ENCODE measurements at regions not wholly inside any gene's neighbourhood (a gene's known extent, or its start where the extent isn't known, plus 50 kb on each side); places are given as distances from the start of the nearest gene placed in this dataset.
A peak's percentile ranks its signal among the peaks of the same experiment; 100 is the strongest.
"Not testable (repeated sequence)": the region's sequence is repeated elsewhere in the genome, so short reads cannot be mapped to it uniquely, and the experiment has no call there.

DNA sequence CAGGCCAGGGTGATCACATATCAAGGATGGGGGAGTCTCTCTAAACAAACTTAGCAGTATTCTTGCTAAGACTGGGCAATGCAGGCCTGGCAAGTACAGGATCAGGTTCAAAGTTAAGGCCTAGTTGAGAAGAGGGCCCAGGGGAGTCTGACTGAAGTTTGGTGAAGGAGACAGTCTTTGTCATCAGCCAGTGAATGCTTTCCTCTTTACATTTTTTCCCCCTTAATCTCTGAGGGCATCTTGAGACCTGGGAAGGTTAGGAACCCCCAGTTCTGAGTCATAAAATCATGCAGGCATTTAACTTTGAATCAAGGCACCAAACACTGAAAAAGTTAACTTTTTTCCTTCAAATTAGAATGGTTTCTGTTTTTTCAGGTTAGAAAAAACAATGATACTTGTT is 311.5 kb downstream of the REEP3 start:
- intact Hi-C loops (cut with DNase I) = no loop called here
- DNase-seq = no peak

- DNase-seq = no peak
- intact Hi-C loops (cut with DNase I) = no loop called here
Measured at GRCh38 chr10:63833411-63834060, 312.3 kb downstream of the REEP3 start.

DNA sequence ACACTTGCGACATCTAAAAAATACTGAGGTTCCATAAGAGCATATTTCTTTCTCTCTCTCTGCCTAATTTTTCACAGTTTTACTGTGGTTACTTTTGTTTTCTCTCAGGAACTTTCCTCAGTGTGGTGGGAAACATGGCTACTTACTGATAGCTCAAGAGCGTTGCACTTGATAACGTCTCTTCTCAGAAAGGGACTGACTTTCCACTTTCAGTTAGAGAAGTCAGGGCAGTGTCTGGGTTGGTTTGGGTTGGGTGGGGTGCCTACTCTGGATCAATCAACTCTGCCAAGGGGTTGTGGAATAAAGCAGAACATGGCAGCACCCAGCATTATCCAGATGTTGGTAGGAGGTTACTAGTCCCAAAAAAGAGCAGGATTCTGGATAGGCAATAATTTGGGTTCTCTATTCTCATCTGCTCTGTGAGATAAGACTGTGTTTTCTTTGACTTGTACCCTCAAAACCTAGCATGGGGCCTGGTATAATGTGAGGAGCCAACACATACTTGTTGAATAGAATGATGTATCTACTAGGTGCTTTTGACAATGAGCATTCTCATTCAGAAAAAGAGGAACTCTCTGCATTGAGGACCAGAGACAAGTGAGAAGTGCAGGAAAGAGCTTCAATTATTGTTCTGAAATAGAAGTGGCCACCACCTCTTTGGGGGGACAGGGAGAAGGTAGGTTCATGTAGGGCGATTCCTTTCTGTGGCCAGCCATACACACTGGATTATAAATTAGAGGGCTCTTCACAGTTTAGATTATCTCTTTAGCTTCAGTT is 315.7 kb downstream of the REEP3 start:
- no peak for DNase-seq
- intact Hi-C loops (cut with DNase I) = no loop called here

- no peak for DNase-seq
- intact Hi-C loops (cut with DNase I) = no loop called here
Measured at GRCh38 chr10:63841761-63842160, 320.6 kb downstream of the REEP3 start.

DNA sequence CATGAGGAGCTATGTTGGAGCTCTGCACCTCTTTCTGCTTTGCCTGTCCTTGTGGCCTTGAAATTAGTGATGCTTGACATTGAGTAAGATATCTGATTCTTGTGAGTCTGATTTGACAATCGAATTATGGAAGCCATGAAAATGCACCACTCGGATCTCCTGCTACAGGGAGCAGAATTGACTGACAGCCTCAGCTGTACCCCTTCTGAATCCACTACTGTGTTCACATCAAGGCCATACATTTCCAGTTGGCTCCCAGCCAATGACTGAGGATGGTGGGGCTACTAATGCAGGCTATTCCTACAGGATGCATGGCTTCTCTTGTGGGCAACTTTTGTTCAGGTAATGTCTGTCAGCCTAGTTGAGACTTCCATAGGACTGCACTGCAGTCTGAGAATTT is 321.9 kb downstream of the REEP3 start:
- DNase-seq = no peak
- intact Hi-C loops (cut with DNase I) = no loop called here

DNA sequence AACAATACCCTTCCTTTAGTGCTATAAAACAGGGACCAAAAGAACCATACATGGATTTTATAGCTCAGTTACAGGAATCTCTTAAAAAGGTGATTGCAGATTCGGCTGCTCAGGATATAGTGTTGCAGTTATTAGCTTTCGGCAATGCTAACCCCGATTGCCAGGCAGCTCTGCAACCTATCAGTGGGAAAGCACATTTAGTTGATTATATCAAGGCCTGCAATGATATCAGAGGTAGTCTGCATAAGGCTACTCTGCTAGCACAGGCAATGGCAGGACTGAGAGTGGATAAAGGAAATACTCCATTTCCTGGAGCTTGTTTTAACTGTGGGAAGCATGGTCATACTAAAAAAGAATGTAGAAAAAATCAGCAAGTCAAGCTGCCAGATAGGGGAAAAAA is 327.7 kb downstream of the REEP3 start:
- DNase-seq; intact Hi-C loops (cut with DNase I): not testable (repeated sequence)

GRCh38 chr10:63862860-63863259 is 341.7 kb downstream of the REEP3 start:
- no peak for DNase-seq
- intact Hi-C loops (cut with DNase I) = no loop called here

- intact Hi-C loops (cut with DNase I) = no loop called here
Measured at GRCh38 chr10:63865210-63865609, 344.0 kb downstream of the REEP3 start.

DNA sequence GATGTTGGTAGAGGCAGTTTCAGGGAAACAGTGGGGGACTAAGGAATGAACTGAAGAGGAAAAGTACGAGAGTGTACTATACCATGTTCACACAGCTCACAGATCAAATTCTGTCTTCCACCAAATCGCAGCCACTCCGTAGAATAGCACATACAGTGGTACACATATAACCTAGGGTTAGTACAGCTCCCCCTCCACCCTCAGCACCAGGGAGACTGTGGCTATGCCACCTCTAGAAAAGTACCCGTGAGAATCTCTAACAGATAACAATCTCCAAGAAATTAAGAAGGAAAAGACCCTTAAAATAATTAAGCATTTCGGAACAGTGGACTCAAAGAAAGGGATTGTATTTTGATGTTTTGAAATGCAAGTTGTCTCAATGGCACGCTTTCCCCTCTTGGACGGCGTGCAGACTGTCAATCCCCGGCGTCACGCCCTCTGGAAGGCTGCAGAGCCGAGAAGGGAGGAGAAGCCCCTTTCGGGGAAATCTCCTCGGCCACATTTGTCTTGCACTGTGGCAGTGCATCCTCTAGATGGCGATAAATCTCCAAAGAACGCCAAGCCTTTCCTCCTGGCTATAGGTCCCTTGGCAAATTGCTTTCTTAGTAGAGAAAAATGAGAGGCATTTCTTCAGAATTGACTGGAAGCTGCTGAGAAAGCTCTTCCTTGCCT is 345.0 kb downstream of the REEP3 start:
- DNase-seq = peak in 8 of 10 donors; percentile 14 to 92 (median 66)
- intact Hi-C loops (cut with DNase I) = no loop called here

More at GRCh38 chr10:63865210-63865609, 344.0 kb downstream of the REEP3 start:
- DNase-seq = no peak

DNA sequence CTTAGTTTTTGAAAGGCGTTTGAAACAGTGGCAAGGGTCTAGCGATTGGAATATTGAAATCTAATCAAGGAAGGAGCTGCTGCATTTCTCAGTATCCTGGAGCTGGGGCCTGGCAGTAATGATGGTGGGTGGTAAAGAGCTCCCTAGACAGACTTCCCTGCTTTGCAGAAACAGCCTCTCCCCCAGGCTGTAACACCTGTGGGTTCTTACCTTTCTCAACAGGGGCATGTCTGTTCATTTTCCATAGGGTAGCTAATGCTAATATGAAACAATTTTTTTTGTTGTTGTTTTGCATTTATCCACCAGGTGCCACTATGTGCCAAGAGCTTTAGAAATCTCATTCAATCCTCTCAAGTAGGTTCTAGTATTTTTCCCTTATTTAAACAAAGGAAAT is 345.5 kb downstream of the REEP3 start:
- no peak for DNase-seq
- intact Hi-C loops (cut with DNase I) = no loop called here

GRCh38 chr10:63878428-63878827 is 357.2 kb downstream of the REEP3 start:
- no peak for DNase-seq
- intact Hi-C loops (cut with DNase I) = no loop called here

DNA sequence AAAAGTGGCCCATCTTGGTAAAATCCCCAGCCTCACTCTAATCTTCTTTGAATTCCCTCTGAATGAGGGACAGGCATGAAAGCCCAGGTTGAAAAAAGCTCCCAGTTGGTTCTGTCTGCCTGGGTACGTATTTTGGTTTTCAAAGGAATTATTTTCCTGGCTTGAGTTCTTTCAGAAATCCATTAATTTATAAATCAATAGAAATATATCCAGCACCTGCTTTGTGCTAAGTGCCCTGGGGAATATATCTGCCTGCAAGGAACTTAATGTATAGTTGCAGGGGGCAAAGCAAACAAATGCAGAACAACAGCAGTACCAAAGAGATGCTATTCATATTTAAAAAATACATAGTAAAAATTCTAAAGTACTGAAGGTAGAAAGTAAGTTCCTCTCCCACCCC is 362.7 kb downstream of the REEP3 start:
- intact Hi-C loops (cut with DNase I) = no loop called here
- no peak for DNase-seq

DNA sequence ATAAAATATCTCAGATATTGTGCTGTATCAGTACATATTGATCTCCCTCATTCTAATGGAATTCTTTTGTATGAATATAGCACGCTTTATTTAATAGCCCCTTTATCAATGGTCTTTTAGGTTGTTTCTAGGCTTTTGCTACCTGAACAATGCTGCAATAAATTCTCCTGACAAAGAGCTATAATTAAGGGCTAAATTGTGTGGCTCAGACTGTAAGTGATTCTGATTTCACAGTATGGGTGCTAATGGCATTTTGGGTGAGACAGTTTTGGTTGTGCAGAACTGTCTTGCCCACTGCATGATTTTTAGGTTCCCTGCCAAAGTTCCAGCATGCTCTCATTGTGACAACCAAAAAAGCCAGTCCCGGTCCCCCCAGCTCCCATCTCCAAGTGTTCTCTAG is 363.2 kb downstream of the REEP3 start:
- no peak for DNase-seq
- intact Hi-C loops (cut with DNase I) = no loop called here

DNA sequence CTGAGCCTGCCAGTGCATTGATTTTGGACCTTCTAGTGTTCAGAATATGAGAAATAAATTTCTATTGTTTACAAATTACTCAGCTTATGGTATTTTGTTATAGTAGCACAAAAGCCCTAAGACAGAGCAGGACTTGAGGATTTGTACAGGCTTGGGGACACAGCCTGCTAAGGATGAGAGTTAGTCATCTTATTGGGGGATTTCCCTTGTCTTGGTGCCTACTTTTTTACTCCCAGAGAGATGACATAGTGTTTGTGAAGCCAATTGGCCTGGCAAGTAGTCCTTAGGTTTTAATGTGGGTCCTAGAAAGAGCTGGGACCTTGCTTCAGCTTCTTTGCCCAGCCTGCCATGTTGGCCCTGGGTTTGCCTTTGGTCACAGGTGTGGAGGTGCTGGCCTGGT is 364.0 kb downstream of the REEP3 start:
- intact Hi-C loops (cut with DNase I) = no loop called here
- DNase-seq = no peak

GRCh38 chr10:63886281-63887022 is 365.3 kb downstream of the REEP3 start:
- no peak for DNase-seq
- intact Hi-C loops (cut with DNase I) = no loop called here

- DNase-seq = no peak
- intact Hi-C loops (cut with DNase I) = no loop called here
Measured at GRCh38 chr10:63887023-63887589, 365.9 kb downstream of the REEP3 start.

GRCh38 chr10:63887600-63888370 is 366.6 kb downstream of the REEP3 start:
- intact Hi-C loops (cut with DNase I) = no loop called here
- no peak for DNase-seq

GRCh38 chr10:63889803-63890202 is 368.6 kb downstream of the REEP3 start:
- no peak for DNase-seq
- intact Hi-C loops (cut with DNase I) = no loop called here

DNA sequence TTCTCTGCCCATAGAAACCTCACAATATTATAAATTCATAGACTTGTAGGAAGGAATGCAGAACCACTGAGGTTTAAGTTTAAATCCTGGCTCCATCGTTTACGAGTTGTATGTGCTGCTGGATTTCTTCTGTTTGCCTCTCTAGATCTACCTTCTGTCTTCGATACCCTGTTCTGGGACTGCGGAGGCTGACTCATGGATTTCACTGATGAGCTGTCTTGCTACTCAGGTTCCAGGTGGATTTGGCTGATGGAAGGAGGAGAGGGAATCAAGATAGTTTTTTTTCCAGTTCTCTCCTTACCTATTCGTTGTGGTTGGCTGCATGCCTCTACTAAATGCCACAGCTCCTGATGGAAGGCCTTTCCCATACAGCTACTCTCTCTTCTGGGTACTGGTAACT is 375.8 kb downstream of the REEP3 start:
- intact Hi-C loops (cut with DNase I) = no loop called here
- DNase-seq = no peak

All from posterior cingulate gyrus (tissue), 11 donors.